ENCODE measurements at regions not wholly inside any gene's neighbourhood (a gene's known extent, or its start where the extent isn't known, plus 50 kb on each side); places are given as distances from the start of the nearest gene placed in this dataset.

DNA sequence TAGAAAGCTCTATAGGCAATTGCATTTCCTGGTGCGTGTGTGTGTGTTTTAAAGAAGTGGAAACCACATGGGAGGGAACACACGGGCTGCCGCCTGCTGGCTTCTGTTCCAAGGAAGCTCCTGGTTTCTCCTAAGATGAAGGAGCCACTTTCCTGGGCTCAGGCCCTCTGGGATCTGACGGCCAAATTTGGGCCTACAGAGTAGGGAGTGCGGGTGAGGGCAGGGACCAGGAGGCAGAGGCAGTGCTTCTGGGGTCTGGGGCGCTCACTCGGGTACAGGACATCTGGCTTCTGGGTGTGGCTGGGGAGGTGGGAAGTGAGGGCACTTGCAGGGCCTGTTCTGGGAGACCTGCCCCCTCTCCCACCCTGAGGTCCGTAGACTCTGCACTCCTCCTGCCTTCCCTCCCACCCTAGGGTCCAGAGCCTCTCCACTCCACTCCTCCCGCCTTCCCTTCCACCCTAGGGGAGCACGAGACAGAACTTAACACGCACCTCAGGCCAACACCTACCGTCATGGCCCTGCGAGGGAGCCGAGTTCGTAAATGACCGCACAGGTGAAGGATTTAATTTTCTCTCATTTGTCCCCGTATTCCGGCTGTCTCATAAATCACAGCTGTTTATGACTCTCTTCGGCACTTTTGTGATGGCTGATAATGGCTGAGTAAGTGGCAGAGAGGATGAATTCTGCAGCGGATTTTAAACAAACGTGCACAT is 127.7 kb downstream of the KIF26A start:
- Histone ChIP-seq H3K9me3 (no peaks in the 10 kb centered on the region), H3K9ac (no peak overlapping the region), H3K79me2 (ENCODE audit: insufficient read depth) (no peaks in the 10 kb centered on the region), H3K27me3 (ENCODE audit: insufficient read depth) (no peaks in the 10 kb centered on the region), H3K9me2 (no peaks in the 10 kb centered on the region), H2AFZ (ENCODE audit: low read depth) (no peak overlapping the region), H3K4me3 (ENCODE audit: low read depth in 2 of 2, low read length in 1 of 2) (no peak overlapping the region), H3F3A (replicated peaks; ENCODE audit: insufficient read depth) (no peaks in the 10 kb centered on the region), H3K4me1 (ENCODE audit: control insufficient read depth in 1 of 2, insufficient read depth in 2 of 2, low read depth in 1 of 2, low read length in 1 of 2) (no peaks in the 10 kb centered on the region; a peak in 1 of 4 replicates), H3K27ac (ENCODE audit: low read depth in 2 of 2, low read length in 1 of 2) (no peak overlapping the region), H4K20me1 (ENCODE audit: insufficient read depth) (no peaks in the 10 kb centered on the region), H3K36me3 (replicated peaks in 1 of 2; ENCODE audit: control insufficient read depth in 1 of 2, insufficient read depth in 2 of 2, low read length in 1 of 2) (no peaks in the 10 kb centered on the region), H3K4me2 (no peak overlapping the region)
- no peak for DNase-seq
- no peak for TF ChIP-seq RFX5 (IDR thresholded peaks at IDR 0.05; ENCODE audit: low read length)
- TF ChIP-seq MEF2A (IDR thresholded peaks at IDR 0.05; ENCODE audit: borderline replicate concordance, low read depth): no peak
- no peak for TF ChIP-seq SIN3A (IDR thresholded peaks at IDR 0.05; ENCODE audit: borderline replicate concordance, low read depth, low read length)
- TF ChIP-seq, protein P1, sequence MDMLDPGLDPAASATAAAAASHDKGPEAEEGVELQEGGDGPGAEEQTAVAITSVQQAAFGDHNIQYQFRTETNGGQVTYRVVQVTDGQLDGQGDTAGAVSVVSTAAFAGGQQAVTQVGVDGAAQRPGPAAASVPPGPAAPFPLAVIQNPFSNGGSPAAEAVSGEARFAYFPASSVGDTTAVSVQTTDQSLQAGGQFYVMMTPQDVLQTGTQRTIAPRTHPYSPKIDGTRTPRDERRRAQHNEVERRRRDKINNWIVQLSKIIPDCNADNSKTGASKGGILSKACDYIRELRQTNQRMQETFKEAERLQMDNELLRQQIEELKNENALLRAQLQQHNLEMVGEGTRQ (IDR thresholded peaks at IDR 0.05; ENCODE audit: borderline replicate concordance, low read depth, low read length): no peak
- TF ChIP-seq NFIC (IDR thresholded peaks at IDR 0.05; ENCODE audit: borderline replicate concordance): no peak
- TF ChIP-seq ELF1 (IDR thresholded peaks at IDR 0.05): no peak
- no peak for TF ChIP-seq FOSL2 (IDR thresholded peaks at IDR 0.05; ENCODE audit: borderline replicate concordance, low read depth)
- TF ChIP-seq, protein P2, sequence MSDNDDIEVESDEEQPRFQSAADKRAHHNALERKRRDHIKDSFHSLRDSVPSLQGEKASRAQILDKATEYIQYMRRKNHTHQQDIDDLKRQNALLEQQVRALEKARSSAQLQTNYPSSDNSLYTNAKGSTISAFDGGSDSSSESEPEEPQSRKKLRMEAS (IDR thresholded peaks at IDR 0.05; ENCODE audit: low read depth): no peak
- TF ChIP-seq, protein P3, sequence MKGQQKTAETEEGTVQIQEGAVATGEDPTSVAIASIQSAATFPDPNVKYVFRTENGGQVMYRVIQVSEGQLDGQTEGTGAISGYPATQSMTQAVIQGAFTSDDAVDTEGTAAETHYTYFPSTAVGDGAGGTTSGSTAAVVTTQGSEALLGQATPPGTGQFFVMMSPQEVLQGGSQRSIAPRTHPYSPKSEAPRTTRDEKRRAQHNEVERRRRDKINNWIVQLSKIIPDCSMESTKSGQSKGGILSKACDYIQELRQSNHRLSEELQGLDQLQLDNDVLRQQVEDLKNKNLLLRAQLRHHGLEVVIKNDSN (IDR thresholded peaks at IDR 0.05; ENCODE audit: borderline replicate concordance, low read depth): no peak
- no peak for TF ChIP-seq JUND (IDR thresholded peaks at IDR 0.05)
- TF ChIP-seq, protein P4, sequence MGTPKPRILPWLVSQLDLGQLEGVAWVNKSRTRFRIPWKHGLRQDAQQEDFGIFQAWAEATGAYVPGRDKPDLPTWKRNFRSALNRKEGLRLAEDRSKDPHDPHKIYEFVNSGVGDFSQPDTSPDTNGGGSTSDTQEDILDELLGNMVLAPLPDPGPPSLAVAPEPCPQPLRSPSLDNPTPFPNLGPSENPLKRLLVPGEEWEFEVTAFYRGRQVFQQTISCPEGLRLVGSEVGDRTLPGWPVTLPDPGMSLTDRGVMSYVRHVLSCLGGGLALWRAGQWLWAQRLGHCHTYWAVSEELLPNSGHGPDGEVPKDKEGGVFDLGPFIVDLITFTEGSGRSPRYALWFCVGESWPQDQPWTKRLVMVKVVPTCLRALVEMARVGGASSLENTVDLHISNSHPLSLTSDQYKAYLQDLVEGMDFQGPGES (IDR thresholded peaks at IDR 0.05; ENCODE audit: low read depth, low read length): no peak
- TF ChIP-seq, protein P5, sequence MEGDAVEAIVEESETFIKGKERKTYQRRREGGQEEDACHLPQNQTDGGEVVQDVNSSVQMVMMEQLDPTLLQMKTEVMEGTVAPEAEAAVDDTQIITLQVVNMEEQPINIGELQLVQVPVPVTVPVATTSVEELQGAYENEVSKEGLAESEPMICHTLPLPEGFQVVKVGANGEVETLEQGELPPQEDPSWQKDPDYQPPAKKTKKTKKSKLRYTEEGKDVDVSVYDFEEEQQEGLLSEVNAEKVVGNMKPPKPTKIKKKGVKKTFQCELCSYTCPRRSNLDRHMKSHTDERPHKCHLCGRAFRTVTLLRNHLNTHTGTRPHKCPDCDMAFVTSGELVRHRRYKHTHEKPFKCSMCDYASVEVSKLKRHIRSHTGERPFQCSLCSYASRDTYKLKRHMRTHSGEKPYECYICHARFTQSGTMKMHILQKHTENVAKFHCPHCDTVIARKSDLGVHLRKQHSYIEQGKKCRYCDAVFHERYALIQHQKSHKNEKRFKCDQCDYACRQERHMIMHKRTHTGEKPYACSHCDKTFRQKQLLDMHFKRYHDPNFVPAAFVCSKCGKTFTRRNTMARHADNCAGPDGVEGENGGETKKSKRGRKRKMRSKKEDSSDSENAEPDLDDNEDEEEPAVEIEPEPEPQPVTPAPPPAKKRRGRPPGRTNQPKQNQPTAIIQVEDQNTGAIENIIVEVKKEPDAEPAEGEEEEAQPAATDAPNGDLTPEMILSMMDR (IDR thresholded peaks at IDR 0.05): no peak
- no peak for TF ChIP-seq TEAD4 (IDR thresholded peaks at IDR 0.05; ENCODE audit: borderline replicate concordance, insufficient read depth)
- no peak for TF ChIP-seq MXI1 (IDR thresholded peaks at IDR 0.05; ENCODE audit: low read depth, low read length)
- TF ChIP-seq GATA2 (CRISPR knock-in tag; IDR thresholded peaks at IDR 0.05): no peak
- no peak for TF ChIP-seq EZH2phosphoT487 (IDR thresholded peaks at IDR 0.05; ENCODE audit: borderline replicate concordance, low read depth)
- TF ChIP-seq GABPA (IDR thresholded peaks at IDR 0.05; ENCODE audit: low read depth): no peak
- TF ChIP-seq, protein P6, sequence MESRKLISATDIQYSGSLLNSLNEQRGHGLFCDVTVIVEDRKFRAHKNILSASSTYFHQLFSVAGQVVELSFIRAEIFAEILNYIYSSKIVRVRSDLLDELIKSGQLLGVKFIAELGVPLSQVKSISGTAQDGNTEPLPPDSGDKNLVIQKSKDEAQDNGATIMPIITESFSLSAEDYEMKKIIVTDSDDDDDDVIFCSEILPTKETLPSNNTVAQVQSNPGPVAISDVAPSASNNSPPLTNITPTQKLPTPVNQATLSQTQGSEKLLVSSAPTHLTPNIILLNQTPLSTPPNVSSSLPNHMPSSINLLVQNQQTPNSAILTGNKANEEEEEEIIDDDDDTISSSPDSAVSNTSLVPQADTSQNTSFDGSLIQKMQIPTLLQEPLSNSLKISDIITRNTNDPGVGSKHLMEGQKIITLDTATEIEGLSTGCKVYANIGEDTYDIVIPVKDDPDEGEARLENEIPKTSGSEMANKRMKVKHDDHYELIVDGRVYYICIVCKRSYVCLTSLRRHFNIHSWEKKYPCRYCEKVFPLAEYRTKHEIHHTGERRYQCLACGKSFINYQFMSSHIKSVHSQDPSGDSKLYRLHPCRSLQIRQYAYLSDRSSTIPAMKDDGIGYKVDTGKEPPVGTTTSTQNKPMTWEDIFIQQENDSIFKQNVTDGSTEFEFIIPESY (IDR thresholded peaks at IDR 0.05; ENCODE audit: borderline replicate concordance, low read depth): no peak
- no peak for TF ChIP-seq TAF1 (IDR thresholded peaks at IDR 0.05; ENCODE audit: borderline replicate concordance, low read depth, low read length)
- POLR2A ChIA-PET: no interaction called here
- CTCF ChIA-PET: interaction anchor here (0.6 to 1.5 kb wide), 3 partner anchors 38 to 143 kb away, joined by 3 to 4 read pairs (median 3); no protein-coding TSS in a partner anchor
- 81% methylated on average over 20 of the region's 21 CpGs for WGBS (ENCODE audit: low lambda C conversion rate)

Measured in SK-N-SH (cell line).